ENCODE measurements at regions not wholly inside any gene's neighbourhood (a gene's known extent, or its start where the extent isn't known, plus 50 kb on each side); places are given as distances from the start of the nearest gene placed in this dataset.

- no peak for TF ChIP-seq CTCF (IDR thresholded peaks at IDR 0.05)
Observed at GRCh38 chr11:97800891-97801290, 1219.9 kb upstream of the CNTN5 start.

GRCh38 chr11:97814325-97814959 lies 1206.3 kb upstream of the CNTN5 start:
- TF ChIP-seq CTCF (IDR thresholded peaks at IDR 0.05) = no peak

GRCh38 chr11:97815667-97816066 lies 1205.1 kb upstream of the CNTN5 start:
- TF ChIP-seq CTCF (IDR thresholded peaks at IDR 0.05) = no peak

- TF ChIP-seq CTCF (IDR thresholded peaks at IDR 0.05) = no peak
Observed at GRCh38 chr11:97832451-97832850, 1188.3 kb upstream of the CNTN5 start.

- no peak for TF ChIP-seq CTCF (IDR thresholded peaks at IDR 0.05)
Observed at GRCh38 chr11:97833412-97833811, 1187.3 kb upstream of the CNTN5 start.

GRCh38 chr11:97844016-97844415 lies 1176.7 kb upstream of the CNTN5 start:
- no peak for TF ChIP-seq CTCF (IDR thresholded peaks at IDR 0.05)

- TF ChIP-seq CTCF (IDR thresholded peaks at IDR 0.05) = no peak
Observed at GRCh38 chr11:97847730-97848129, 1173.0 kb upstream of the CNTN5 start.

- TF ChIP-seq CTCF (IDR thresholded peaks at IDR 0.05) = no peak
Observed at GRCh38 chr11:97850701-97851100, 1170.0 kb upstream of the CNTN5 start.
